GM12875 (cell line): ENCODE measurements at regions not wholly inside any gene's neighbourhood (a gene's known extent, or its start where the extent isn't known, plus 50 kb on each side); places are given as distances from the start of the nearest gene placed in this dataset.
A peak's percentile ranks its signal among the peaks of the same experiment; 100 is the strongest.

Experiments used
- H3K4me3 ChIP-seq: one replicate; pipeline ENCODE4 v1.5.1; 2011; ENCODE audit warnings: low read depth, low read length, control low read depth
- TF ChIP-seq, protein P1 (sequence below): IDR thresholded peaks from 2 replicates; pipeline ENCODE4 v1.5.1; 2011; ENCODE audit warnings: low read depth, mild to moderate bottlenecking, control low read depth, inconsistent platforms, low read length, moderate library complexity, borderline replicate concordance; ENCODE audit not compliant: insufficient read depth

DNA sequence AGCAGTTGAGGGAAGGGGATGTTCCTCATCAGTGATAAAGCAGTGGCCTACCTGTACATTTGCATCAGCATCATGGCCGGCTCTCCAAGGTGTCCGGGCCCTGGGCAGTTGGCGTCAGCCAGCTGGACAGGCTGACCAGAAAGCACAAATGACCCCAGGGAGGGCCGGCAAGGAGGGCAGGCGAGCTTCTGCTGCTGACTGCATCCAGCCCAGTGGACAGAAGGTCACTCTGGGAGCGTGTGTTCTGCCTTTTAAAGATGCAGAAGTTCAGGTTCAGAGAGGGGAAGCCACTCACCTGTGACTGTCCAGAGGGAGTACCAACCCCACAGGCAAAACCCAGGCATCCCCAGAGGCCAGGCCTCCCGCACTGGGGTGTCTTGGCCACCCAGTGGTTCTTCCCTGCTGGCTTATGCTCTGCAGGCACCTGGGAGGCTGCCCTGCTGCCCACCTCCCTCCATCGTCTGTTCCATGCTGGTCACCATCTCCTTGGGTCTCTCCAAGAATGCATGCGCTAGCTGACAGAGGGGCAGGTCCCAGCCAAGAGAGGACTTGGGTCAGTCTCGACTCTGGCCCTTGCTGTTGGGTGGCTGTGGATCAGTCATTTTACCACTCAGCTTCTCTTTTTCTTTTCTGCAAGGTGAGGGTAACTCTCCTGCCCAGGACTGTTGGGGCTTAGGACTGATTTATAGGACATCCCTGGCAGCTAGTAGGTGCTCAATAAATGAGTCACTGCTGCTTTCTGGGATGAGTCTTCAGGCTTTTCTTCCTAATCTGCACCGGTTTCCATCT is 89.9 kb downstream of the INHBB start:
- TF ChIP-seq, protein P1, sequence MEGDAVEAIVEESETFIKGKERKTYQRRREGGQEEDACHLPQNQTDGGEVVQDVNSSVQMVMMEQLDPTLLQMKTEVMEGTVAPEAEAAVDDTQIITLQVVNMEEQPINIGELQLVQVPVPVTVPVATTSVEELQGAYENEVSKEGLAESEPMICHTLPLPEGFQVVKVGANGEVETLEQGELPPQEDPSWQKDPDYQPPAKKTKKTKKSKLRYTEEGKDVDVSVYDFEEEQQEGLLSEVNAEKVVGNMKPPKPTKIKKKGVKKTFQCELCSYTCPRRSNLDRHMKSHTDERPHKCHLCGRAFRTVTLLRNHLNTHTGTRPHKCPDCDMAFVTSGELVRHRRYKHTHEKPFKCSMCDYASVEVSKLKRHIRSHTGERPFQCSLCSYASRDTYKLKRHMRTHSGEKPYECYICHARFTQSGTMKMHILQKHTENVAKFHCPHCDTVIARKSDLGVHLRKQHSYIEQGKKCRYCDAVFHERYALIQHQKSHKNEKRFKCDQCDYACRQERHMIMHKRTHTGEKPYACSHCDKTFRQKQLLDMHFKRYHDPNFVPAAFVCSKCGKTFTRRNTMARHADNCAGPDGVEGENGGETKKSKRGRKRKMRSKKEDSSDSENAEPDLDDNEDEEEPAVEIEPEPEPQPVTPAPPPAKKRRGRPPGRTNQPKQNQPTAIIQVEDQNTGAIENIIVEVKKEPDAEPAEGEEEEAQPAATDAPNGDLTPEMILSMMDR, result no peak

DNA sequence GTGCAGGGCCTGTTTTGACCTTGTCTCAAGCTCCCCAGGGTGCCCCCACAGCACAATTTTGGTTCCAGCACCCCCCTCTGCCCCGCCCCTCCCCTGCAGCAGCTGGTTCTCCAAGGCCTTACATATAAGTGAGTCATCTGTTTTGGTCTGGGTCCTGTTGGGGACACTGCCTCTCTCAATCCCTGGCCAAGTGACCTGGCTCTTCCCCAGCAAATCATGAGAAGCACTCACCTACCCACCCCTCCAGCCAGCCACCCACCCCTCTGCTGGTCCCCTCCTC is 90.5 kb downstream of the INHBB start:
- H3K4me3 ChIP-seq, result no peak overlapping the region

More for the DNA sequence above, 89.9 kb downstream of the INHBB start:
- H3K4me3 ChIP-seq, result no peak overlapping the region

DNA sequence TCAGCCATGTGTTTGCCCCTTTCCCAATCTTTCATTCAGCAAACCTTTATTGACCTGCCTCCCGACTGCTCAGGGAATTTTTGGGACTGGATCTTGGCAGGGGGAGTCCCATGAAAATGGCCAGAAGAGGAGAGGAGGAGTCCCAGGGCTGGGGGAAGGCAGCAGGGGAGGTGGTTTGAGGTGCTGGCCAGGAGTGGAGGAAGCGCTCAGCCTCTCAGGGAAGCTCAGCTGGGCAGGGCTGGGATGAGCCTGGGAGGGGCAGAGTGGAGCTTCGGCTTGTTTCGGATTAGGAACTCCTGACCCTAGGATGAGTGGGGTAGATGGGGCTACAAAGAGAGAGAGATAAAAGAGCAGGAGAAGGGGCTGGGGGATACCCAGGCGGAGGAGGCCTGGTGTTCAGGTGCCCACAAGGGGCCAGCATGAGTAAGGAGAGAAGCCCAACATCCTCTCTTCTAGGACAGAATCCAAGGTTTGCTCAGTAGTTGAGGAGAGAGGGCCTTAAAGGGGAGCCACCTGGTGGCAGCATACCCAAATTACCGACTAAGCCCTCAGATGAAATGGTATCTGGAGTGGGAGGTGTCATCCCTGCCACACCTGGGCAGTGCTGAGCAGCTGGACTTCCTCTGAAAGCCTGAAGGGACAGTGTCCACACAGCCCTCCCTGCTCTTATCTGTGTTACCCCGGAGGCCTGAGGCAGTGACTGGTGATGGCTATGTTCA is 91.1 kb downstream of the INHBB start:
- no peak overlapping the region for H3K4me3 ChIP-seq
- TF ChIP-seq, protein P1, result peak; percentile 60

More for the DNA sequence above, 90.5 kb downstream of the INHBB start:
- TF ChIP-seq, protein P1, result no peak

DNA sequence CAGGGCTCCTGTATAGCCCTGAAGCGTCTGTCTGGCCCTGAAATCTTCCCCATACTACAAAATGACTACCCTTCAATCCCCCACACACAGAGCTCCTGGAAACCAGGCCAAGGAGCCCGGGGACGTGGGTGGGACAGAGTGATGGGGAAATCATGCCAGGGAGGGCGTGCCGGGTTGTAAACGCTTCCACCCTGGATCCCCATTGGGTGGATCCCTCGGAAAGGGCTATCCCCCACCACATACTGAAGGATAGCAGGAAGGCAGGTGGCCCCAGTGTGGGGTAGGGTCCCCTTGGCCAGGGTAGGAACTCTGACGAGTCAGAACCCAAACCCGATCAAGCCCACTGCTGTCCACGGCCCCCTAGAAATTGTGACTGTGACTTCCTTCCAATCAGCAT is 91.7 kb downstream of the INHBB start:
- no peak overlapping the region for H3K4me3 ChIP-seq
- TF ChIP-seq, protein P1, result no peak

DNA sequence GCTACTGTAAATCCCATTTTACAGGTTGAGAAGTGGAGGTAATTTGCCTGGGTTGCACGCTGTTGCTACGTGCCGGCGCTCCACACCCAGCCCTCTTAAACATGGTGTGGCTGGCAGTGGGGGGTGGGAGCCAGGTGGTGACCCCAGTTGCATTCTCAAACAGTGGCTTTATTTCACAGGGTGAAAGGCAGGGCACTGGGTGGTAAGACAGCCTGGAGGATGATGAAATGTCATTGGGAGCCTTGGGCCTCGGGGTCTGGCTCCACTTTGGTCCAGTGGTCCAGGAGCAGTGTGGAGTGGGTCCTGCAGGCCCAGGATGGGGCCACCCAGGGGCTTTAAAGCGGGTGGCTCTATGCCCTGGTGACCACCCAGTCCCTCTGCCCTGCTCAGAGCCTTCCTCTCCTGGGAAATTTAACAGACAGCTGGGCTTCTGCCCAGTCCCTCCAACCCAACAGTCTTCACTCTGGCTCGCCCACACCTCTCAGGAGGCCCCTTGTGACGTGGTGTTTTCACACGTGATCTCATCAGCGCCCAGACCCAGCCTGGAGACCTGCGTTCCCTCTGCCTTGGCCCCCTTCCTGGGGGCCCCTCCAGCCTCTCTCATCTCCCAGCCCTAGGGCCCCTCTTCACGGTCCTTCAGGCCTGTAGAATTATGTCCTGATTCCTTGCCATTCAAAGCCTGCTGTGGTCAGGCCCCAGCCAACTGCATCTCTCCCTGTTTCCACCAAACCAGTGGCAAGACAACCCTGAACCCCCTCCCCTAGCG is 92.5 kb downstream of the INHBB start:
- no peak overlapping the region for H3K4me3 ChIP-seq
- TF ChIP-seq, protein P1, result no peak

DNA sequence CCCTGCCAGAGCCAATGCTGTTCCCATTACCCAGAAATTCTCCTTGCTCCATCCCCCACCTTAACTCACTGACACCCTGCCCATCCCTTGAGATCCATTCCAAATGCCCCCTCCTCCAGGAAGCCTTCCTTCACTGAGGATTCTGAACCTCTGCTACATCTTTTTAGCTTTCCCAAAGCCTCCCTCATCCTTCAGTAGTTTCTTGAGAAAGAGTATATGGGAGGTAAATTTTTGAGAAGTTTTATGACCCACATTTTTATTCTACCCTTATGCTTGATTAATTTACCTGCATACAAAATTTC is 93.1 kb downstream of the INHBB start:
- TF ChIP-seq, protein P1, result no peak
- H3K4me3 ChIP-seq, result no peak overlapping the region
